ENCODE measurements at regions not wholly inside any gene's neighbourhood (a gene's known extent, or its start where the extent isn't known, plus 50 kb on each side); places are given as distances from the start of the nearest gene placed in this dataset.

DNA sequence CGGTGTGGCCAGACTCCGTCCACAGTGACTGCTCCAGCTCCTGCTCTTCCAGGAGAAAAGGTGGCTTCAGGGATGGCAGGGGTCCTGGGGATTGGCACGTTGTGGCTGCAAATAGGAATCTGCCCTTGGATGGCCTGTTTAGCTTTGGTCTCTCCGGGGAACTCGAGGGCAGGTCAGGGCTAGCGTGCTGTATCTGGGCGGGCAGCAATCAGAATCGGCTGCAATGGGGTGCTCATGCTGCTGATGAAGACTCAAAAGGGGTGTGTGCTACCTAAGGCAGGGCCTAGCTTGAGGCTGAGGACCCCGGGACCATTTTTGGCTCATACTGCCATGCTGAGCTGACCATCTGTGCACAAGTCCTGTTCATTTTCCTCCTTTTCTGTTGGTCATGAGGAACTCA lies 51.3 kb downstream of the RGS12 start:
- no peak for TF ChIP-seq CTCF (IDR thresholded peaks at IDR 0.05; ENCODE audit: poor library complexity, severe bottlenecking)
- TF ChIP-seq POLR2AphosphoS5 (IDR thresholded peaks at IDR 0.05), result no peak
- no peak for TF ChIP-seq SMC3 (conservative IDR thresholded peaks at IDR 0.05; ENCODE audit: poor library complexity)
- no peak for TF ChIP-seq REST (IDR thresholded peaks at IDR 0.05; ENCODE audit: borderline replicate concordance)
- TF ChIP-seq RAD21 (conservative IDR thresholded peaks at IDR 0.05), result no peak
- TF ChIP-seq EZH2 (IDR thresholded peaks at IDR 0.05; ENCODE audit: borderline replicate concordance, insufficient read depth, low read length, poor library complexity, severe bottlenecking), result no peak
- TF ChIP-seq EP300 (conservative IDR thresholded peaks at IDR 0.05; ENCODE audit: poor library complexity, severe bottlenecking), result no peak

Data from neural cell (in vitro differentiated cells).